CD4-positive, alpha-beta T cell treated with Interleukin-2 at 100 ng/mL for 4 hours (primary cell): ENCODE measurements at regions not wholly inside any gene's neighbourhood (a gene's known extent, or its start where the extent isn't known, plus 50 kb on each side); places are given as distances from the start of the nearest gene placed in this dataset.

Experiments
- DNase-seq: peaks from one replicate; pipeline ENCODE4 v3.0.0-alpha.2; 2020; ENCODE audit warnings: low spot score

DNA sequence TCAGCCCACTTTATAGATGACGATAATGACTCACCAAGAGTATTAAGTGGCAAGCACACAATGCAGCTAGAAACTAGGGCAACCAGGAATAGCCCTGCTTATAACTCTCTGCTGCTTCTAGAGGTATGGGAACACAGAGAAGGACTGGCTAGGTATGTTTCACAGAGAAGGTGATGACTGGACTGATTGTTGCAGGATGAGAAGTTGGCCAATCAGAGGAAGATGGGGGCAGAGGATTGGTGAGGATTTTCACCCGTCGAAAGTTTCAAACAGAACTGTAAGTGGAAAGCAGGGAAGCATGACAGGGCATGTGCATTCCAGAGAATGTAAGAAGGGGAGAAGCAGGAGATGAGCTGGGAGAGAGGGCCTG lies 222.4 kb upstream of the JUN start:
- DNase-seq = no peak

DNA sequence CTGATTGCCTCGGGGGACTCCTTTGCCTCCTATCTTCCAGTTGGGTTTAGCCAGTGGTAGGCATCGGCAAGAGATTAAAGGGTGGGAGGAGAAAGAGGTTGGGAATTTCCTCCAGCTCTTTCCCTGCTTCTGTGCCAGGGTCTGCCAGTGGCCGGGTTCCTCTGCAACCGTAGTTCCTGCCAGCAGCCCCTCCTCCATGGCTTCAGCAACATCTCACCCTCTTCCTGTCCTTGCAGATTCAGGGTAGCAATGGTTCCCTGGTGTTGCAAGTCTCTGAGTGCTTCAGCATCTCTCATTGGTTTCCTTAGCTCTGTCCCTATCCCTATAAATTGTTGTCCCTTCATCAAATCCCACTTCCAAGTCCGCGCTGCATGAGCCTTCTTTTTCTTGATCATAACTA lies 223.1 kb upstream of the JUN start:
- DNase-seq = no peak

DNA sequence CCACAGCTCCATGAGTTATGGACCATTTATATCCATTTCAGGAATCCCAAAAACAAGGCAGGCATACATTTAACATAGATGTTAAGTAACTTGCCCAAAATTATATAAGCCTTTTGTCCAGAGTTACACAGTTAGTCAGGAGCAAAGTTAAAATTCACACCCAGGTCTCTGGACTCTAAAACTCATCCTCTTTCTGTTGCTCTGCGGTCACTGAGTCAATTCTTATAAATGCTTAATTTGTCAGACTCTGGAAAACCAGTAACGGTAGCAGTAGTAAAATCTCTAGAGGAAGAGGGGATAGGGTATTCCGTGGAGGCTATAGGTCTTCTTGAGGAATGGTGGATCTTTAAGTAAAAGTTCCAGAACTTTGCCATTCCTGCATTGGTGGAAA lies 223.6 kb upstream of the JUN start:
- DNase-seq = no peak

DNA sequence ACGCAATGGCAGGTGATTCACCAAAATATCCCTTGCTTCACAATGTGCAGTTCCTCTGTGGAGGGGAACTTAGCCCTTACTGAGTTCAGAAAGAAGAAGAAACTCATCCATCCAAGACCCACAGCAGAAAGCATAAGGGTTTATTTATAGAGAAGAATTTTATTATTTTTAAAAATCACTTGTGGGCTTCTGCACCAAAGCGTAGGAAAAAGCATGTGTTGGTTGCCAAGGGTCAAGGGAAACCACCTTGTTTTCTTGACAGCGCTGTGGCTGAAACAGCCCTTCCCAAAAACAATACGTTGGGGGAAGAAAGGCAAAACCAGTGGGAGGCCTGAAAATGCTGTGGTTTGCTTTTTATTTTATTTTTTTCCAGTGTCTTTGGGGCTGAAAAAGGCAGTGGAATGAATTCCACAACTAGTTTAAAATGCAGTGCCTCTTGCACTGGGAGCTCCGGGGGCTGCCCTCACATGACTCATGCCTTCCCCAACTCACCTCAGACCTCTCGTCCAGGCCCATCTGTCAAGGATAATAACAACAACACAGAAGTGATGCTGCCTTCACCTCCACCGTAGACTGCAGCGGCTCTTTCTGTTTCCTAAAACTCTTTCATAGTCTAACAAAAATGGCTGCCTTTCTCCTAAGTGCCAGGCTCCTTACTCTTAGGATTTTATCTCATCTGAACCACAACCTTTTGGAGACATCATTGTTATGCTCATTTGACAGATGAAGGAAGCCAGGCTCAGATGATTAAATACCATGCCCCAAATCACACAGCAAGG lies 224.2 kb upstream of the JUN start:
- DNase-seq = no peak

DNA sequence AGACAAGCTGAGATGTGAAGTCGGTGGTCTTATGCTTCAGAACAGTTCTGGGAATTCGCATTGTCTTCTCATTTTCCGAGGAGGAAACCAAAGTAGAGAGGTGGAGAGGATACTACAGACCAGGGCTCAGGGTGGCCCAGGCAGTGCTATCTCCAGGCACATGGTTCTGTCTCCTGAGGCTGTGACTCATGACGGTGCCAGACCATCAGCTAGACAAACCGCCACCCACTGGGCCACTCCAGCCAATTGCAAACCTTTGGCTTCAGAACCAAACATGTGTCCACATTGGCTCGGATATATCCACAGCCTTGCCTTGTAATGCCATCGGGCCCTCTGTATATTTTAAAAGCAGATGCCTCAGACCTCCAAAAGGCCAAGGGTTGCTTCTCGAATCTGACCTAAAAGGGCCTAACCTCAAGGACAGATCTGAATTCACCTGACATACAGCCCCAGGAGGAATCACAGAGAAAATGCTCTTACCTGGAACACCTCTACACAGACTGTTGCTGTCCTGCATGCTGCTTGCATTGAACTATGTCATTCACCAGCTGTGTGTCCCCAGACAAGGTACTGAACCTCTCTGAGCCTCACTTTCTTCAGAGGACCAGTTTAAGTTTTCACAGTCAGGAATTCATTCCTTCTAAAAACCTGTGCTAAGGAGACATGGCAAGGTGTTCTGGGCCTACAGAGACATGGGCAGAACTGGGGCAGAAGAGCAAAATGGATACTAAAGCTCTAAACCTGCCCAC lies 224.9 kb upstream of the JUN start:
- no peak for DNase-seq

DNA sequence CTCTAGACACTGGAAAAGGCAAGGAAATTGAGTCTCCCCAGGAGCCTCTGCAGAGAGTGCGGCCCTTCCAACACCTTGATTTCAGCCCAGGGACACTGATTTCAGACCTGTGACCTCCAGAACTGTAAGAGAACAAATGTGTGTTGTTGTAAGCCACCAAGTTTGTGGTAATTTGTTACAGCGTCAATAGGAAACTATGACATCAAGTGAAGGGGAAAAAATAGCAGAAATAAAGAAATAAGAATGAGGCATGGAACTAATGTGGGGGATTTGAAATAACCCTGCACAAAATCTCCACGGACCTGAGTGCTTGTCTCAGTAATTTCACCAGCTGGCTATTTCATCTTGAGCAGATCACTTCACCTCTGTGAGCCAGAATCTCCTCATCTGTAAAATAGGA lies 227.8 kb upstream of the JUN start:
- DNase-seq = no peak

DNA sequence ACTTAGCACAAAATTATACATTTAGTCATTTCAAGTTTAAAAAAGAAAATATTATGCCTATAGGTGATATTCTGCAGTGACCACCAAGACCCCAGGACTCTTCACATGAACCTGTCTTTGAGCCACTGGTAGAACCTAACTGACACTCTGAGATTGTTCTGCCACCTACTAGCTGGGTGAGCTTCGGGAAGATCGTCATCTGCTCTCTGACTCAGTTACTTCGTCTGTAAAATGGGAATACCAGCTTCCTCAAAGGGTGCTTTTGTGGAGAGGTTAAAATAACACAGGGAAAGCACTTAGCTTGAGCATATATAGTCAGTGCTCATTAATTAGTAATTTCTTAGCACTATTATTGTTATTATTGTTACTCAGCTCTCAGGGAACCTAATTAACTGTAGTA lies 228.5 kb upstream of the JUN start:
- DNase-seq = no peak

DNA sequence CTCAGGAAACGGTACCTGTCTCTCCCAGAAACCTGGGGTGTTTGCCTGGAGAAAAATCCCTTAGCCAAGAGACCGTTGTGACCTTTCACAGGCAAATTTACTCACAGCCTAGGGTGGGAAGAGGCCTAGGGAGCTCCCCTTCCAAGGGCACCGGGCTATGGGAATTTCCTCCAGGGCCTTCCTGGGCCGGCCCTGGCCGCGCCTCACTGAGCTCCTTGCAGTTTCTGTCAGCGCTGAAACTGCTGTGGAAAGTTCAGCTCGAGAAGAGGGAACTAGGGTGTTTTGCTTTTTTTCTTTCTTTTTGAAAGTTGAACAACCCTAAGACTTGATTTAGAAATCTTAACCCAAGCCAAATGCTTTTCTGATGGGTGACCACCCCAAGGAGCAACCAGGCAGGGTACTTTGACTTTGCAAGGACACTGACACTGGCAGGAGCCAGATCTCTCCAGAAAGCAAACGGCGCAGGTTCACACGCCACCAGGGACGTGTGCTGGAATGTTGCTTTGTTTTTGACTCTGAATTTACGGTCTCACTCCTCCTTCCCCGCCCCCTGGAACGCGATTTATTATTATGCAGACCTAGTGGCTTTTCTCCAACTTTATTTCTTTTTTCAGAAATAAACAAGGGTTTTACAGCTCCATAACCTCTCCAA lies 229.6 kb upstream of the JUN start:
- no peak for DNase-seq

DNA sequence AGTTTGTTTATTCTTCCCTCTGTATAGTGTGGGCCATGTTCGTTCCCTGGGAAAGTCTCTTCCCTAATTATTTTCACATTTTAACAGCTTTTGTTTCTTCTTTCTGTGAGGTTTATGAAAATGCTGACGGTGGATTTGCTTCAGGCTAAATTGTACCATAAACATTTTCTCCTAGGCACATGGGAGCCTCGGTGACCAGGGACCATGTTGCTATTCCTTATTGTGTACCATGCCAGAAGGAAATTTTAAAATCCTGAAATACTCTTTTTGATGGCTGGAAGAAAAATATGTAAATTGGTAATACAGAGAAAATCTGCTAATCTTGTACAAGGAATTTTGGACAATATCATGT lies 230.1 kb upstream of the JUN start:
- DNase-seq = no peak

DNA sequence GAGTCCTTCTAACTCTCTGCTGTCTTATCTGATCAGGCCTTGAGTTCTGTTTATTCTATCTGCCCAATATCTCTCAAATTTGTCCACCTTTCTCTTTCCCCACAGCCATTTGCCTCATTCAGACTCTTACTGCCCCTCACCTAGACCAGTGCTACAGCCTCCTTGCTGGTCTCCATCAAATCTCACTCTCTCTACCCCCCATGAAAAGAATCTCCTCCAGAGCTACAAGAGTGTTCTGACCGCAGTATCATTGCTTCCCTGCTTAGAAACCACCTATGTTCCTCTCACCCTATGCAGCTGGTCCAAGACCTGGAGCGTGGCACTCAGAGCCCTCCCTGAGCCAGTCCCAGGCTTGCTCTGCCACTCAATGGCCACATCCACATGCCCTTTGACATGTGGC lies 231.0 kb upstream of the JUN start:
- no peak for DNase-seq

DNA sequence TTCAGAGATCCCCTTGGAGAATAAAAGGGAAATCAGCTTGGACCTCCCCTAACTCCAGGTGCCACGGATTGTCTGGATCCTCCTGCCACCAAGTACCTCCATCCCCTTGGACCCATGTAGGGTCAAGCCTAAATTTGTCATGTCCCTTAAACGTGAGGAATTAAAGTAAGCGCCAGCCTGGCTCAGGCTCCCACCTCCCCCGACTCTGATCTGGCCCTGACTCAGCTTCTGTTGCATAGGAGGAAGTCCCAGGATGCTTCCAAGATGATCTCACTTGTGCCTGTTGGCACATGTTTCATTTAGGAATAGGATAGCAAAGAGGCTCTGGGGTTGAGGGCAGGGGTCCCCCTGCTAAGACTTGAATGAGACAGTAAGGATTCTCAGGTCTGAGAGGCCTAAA lies 231.9 kb upstream of the JUN start:
- DNase-seq = no peak

DNA sequence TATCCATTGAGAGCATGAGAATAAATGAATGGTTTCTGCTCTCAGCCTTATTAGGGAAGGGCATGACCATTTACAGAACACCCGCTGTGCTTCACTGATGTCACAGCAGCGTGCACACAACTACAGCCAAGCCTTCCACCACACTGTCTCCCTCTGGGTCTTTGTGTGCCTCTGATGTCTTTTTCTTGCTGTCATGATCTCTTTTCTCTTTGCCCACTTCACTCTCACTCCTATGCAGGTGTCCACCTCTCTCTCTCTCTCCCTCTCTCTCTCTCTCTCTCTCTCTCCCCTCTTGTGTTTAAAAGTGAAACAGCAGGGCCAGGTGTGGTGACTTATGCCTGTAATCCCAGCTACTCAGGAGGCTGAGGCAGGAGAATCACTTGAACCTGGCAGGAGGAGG lies 232.5 kb upstream of the JUN start:
- no peak for DNase-seq

DNA sequence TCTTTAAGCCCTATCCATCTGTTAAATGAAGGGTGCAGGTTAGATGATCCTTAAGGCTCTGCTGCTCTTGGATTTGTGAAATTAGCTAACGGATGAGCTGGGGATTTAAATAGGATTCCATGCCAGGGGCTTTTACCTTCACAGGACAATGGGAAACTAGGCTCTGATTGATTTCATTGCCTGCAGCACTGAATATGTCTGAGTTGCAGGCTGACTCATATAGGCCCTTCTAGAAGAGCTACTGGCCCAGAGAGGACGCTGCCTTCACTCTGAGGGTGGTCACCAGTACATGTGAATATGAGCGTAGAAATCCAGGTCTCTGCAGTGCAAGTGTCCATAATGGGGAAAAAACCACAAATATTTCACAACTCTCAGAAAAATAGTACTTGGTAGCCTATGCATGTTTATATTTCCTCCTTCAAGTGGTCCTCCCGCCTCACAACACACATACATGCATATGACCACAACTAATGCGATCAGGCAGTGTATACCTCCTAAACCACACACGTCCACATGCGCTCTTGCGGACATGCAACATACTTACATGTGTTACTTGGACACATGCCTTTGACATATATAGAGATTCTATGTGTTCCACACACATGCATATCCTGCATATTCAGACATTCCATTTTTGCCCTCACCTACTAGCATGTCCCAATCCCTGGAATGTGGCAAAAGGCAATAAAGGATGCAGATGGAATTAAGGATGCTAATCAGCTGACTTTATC lies 233.8 kb upstream of the JUN start:
- DNase-seq = no peak

DNA sequence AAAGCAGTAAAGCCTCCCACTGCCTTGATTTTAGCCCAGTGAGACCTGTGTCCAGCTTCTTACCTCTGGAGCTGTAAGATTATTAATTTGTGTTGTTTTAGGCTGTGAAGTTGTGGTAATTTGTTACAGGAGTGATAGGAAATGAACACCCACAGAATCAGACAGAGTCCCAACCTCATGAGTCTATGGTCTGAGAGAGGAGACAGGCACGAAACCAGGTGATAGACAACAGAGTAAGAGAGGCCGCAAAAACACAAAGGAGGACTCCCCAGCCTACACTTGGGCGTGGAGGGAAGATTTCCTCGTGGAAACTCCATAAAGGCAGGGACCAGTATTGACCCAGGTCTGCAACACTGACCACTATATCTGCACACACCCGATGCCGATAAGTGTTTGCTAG lies 234.6 kb upstream of the JUN start:
- DNase-seq = peak; percentile 10

DNA sequence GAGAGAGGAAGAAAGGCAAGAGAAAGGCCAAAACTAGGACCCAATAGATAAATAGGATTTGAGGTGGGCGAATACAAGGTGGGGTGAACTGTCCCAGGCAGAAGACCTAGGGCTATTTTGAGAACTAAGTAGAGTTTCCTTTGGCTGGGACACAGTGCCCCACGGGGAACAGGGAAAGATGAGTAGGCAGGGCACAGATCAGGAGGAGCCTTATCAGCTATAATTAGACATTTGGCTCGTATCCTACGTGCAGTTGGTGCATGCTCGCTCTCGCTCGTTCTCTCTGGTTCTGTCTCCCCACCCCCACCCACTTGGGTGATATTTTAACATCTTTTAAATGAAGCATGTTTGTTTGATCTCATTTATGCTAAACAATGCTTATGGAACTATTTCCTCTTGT lies 235.0 kb upstream of the JUN start:
- no peak for DNase-seq

DNA sequence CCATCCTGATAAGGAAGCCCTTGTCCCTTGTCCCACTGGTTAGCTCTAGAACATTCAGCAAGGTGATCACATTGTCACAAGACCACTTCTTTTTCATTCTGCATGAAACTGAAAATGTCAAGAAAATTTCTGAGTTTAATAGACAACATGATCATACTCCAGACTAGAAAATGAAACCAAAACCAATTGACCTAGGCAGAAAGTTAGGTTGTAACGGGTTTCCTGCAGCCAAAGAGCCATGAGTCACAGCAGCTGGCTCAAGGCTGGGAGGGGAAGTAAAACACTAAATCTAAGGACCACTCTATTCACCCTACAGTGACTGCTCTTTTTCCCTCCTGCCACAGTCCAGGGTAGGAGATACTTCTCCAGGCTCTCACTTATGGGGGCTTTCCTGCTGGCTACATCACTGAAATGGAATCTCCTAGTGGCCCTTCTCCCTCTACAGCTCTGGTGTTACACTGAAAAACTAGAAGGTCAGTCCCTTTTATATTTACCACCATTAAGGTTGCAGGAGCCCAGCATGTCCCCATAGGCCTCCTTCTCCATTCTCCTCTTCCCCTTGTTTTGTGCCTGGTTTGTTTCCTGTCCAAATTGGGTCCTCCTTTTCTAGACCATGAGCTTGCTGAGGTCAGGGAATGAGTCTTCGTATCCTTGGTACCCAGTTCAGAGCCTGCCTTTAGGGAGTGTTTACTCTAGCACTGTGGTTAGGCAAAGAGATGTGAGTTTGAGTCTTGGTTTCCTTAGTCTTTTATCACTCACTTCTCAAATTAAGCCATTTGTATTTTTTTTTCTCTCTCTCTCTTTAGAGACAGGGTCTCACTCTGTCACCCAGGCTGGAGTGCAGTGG lies 236.5 kb upstream of the JUN start:
- peak; percentile 72 for DNase-seq

DNA sequence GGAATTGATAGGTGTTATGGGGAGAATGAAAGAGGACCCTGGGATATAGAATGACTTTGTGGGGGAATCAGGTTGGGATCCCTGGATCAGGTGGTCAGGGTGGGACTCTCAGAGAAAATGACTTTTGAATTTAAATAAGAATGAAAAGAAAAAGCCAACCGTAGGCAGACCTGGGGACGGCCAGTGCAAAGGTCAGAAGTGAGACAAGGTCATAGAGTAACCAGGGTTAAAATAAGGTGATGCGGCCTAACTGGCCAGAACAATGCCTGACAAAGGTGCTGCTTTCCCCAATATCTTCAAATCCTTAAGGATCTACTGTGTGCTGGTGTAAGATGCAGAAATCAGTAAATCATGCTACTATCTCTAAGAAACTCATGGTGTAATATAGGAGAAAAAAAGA lies 238.4 kb upstream of the JUN start:
- DNase-seq = no peak

DNA sequence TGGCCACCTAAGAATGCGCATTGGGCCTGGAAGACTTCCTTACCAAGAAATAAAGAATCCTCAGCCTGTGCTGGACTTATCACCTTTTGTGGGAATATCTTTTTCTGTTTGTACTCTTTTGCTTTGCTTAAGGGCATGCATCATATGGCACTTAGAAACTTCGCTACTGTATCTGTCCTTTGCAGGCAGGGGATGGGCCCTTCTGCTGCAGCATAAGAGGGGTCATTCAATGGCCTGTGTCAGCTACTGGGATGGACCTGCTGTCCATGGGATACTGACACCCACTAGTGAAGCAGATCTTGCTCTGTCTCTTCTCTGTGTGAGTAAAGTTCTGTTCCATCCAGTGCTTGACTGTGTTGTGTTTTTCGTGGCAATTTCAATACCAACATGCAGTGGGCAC lies 239.0 kb upstream of the JUN start:
- DNase-seq = no peak

DNA sequence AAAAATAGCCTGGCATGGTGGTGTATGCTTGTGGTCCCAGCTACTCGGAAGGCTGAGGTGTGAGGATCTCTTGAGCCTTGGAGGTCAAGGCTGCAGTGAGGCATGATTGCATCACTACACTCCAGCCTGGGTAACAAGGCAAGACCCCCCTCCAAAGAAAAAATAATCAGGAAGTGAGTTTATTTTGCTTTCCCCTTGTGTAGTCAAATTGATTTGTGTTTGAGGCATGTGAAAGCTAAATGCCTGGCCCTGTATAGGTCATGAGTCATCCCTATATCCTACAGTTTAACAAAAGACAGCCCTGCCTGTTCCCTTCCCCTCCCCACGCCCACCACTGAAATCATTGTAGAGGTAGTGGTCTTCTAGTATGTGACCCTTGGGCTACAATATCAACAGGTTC lies 241.4 kb upstream of the JUN start:
- DNase-seq = no peak

DNA sequence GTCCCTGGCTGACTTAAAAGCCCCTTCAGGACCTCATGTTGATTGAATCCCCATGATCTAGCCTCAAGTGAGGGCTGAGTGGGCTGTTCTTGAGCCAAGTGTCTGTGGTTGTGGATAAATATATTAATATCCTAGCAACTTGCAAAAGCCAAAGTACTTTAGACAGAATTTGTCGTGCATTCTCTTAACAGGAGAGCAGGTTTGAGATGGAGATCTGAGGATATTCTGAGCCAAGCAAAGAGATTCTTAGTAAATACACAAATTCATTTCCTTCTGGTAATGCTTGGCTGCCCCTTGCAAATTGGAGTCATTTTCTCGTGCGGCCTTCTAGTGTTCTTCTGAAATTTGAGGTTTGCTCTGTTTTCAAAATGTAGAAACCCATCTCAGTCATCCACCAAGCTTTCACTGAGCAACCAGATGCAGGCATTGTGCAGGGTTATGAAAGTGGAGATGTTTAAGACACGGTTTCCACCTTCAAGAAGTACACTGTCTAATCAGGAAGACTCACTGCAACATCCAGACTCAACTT lies 242.1 kb upstream of the JUN start:
- DNase-seq = no peak

DNA sequence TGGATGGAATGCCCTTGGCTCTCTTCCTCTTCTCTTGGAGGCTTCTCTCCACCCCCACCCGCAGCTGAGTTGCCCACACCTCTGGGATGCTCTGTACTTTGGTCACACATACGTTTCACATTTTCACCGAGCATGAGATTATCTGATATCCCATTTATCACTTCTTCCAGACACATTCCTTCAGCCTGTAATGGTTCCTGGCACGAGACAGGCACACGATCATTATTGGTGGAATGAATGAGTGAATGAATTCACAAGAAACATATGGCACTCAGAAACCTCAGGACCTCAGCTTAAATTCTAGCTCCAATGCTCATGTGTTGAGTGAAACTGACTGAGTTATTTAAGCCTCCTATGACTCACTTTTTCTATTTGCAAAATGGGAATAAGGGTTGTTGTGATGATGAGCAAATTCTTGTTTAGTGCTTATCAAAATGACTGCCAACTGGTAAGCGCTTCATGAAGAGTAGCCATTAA lies 242.7 kb upstream of the JUN start:
- no peak for DNase-seq

DNA sequence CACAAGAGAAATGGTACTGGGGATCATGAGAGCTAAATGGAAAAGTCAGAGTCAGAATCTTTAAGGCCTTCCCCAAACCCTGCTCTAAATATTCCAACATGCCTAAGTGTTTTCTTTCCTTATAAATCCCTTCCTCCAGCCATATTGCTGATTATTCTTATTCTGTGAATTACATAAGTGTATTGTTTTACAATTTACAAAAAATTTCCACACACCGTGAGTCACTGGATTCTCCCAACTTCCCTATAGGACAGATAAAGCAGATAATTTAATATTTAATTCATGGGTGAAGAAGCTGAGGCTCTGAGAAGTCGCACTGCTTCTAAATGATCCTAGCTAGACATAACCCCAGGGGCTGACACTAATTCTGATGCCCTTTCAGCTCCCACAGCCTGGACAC lies 243.3 kb upstream of the JUN start:
- no peak for DNase-seq
